GM10266 (cell line): ENCODE measurements at regions not wholly inside any gene's neighbourhood (a gene's known extent, or its start where the extent isn't known, plus 50 kb on each side); places are given as distances from the start of the nearest gene placed in this dataset.
"Not testable (repeated sequence)": the region's sequence is repeated elsewhere in the genome, so short reads cannot be mapped to it uniquely, and the experiment has no call there.

Experiments used
- DNase-seq: peaks from one replicate; pipeline ENCODE4 v3.0.0; 2012; ENCODE audit errors: extremely low spot score
- TF ChIP-seq, protein P1 (sequence below): IDR thresholded peaks from 2 replicates; pipeline ENCODE4 v1.5.1; 2012; ENCODE audit warnings: mild to moderate bottlenecking, low read depth; ENCODE audit not compliant: control insufficient read depth, insufficient read depth; ENCODE audit errors: missing control alignments

DNA sequence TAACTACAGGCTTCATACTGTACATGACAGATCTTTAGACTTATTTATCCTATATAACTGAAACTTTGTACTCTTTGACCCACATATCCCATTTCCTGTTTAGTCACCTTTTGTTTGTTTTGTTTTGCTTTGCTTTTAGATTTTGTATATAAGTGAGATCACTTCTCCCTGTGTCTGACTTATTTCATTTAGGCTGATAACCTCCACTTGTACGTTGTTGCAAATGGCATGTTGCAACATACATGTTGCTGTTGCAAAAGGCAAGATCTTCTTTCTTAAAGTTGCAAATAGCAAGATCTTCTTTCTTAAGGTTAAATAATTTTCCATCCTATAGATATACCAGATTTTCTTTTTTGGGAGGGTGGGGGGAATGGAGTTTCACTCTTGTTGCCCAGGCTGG, 341.5 kb downstream of the OTUD1 start:
- TF ChIP-seq, protein P1, sequence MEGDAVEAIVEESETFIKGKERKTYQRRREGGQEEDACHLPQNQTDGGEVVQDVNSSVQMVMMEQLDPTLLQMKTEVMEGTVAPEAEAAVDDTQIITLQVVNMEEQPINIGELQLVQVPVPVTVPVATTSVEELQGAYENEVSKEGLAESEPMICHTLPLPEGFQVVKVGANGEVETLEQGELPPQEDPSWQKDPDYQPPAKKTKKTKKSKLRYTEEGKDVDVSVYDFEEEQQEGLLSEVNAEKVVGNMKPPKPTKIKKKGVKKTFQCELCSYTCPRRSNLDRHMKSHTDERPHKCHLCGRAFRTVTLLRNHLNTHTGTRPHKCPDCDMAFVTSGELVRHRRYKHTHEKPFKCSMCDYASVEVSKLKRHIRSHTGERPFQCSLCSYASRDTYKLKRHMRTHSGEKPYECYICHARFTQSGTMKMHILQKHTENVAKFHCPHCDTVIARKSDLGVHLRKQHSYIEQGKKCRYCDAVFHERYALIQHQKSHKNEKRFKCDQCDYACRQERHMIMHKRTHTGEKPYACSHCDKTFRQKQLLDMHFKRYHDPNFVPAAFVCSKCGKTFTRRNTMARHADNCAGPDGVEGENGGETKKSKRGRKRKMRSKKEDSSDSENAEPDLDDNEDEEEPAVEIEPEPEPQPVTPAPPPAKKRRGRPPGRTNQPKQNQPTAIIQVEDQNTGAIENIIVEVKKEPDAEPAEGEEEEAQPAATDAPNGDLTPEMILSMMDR: no peak
- DNase-seq: no peak

DNA sequence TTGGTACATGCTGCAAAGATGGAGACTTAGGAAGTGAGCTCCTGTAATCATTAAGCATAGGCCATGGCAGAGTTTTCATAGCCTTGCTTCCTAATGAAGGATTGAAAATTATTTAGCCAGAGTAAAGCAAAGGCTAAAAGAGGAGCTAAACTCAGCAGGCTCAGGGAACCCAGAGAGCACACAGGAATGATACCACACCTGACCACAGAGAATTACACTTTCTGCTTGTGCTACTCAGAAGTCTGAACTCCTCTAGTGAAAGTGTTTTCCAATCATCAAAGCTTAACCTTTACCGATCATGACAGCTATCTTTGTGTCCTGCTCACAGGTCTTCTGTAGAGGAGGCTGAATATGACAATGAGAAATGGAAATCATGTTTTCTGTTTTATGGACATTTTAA, 347.7 kb downstream of the OTUD1 start:
- TF ChIP-seq, protein P1: no peak
- DNase-seq: no peak

DNA sequence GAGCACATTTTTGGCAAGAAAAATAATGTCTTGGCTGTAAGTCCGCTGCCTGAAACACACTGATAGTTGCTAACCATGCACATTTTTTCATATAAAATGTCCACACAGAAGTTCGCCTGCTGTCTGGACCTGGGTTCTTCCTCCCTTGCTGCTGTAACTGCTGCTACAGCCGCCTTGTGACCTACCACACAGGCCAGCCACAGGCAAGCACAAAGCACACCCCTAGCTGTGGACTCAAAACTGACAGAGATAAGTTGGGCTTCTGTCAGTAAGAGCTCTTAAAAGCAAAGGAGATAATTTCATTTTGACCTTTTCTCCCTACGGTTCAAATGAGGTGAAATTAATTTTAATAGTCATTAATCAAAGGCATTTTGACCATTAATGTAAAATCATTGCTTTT, 354.7 kb downstream of the OTUD1 start:
- TF ChIP-seq, protein P1: no peak
- no peak for DNase-seq

DNA sequence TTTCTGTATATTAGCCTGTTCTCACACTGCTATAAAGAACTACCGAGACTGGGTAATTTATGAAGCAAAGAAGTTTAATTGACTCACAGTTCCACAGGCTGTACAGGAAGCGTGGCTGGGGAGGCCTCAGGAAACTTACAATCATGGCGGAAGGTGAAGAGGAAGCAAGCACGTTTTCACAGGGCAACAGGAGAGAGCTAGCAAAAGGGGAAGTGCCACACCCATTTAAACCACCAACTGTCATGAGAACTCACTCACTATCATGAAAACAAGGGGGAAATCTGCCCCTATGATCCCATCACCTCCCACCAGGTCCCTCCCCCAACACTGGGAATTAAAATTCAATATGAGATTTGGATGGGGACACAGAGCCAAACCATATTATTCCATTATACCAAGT, 358.6 kb downstream of the OTUD1 start:
- DNase-seq: not testable (repeated sequence)

DNA sequence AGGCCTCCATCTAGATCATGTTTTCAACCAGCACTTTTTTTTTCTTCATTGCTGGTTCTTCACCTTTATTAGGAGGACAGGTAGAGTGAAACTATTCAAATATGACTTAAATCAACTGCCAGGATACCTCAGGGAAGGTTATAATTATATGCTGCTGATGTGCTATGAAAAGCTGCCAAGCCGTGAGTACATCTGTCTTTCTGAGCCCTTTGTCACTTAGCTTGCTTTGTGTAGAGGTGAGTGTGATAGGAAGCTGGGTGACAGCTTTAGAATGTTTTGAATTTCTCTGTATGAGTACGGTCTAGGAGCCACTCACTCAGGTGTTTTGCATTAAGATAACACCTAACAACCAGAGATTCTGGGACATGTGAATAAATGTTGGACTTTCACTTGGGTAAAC, 365.2 kb downstream of the OTUD1 start:
- TF ChIP-seq, protein P1: no peak
- DNase-seq: no peak

DNA sequence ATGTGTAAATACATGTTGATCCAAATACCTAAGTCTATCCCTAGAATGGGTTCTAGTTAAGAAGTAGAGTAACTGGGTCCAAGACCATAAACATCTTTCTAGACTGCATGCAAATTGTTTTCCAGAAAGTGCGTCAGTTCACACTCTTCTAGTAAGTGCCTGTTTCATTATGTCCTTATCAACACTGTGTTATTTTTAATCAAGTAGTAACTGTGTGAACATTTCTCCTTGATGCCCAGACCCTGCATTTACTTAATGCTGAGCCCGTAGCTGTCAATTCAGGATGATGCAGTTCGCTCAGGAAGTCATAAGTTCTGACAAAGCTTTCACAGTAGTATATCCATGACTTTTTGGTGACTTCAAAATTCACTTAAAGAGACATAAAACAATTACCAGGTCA, 374.8 kb downstream of the OTUD1 start:
- TF ChIP-seq, protein P1: no peak
- DNase-seq: no peak

DNA sequence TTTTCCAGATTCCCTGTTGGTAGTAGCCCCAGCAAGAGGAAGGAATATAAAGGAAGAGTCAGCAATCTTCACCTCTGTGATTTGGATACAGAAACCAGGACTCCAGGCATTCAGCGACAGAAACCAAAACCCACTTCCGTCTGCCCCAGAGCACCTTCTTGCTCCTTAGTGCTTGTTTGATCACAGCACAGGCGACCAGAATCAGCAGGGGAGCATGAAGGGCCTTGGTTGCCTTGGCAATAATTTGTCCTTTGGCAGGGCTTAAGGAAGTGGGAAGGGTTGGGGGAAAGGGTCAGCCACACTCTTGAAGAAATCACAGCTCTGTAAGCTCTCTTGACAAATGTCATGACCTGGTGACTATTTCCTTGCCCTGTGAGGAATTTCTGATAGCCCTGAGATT, 379.6 kb downstream of the OTUD1 start:
- DNase-seq: no peak
- TF ChIP-seq, protein P1: no peak

DNA sequence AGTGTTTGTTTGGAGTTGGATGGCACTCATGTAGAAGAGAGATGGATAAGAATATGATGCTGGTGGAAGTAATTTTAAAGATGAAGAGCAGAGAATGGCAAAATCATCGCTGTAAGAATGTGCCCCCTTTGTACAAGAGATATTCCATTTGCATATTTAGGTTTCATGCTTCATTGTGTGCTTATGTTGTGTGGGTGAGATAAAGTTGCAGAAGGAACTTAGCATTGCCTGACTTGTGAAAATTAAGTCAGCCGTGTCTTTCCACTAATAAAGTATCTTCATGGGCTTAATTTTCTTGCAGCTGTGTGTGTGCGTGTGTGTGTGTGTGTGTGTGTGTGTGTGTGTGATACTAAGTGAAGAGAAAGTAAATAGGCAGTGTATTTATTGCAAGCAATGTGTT, 381.9 kb downstream of the OTUD1 start:
- no peak for DNase-seq
- TF ChIP-seq, protein P1: no peak
